AG08395 (cell line): ENCODE measurements at regions not wholly inside any gene's neighbourhood (a gene's known extent, or its start where the extent isn't known, plus 50 kb on each side); places are given as distances from the start of the nearest gene placed in this dataset.

Source experiments
- DNase-seq: peaks from one replicate; pipeline ENCODE4 v3.0.0; 2012; ENCODE audit warnings: mixed read lengths, low spot score

DNA sequence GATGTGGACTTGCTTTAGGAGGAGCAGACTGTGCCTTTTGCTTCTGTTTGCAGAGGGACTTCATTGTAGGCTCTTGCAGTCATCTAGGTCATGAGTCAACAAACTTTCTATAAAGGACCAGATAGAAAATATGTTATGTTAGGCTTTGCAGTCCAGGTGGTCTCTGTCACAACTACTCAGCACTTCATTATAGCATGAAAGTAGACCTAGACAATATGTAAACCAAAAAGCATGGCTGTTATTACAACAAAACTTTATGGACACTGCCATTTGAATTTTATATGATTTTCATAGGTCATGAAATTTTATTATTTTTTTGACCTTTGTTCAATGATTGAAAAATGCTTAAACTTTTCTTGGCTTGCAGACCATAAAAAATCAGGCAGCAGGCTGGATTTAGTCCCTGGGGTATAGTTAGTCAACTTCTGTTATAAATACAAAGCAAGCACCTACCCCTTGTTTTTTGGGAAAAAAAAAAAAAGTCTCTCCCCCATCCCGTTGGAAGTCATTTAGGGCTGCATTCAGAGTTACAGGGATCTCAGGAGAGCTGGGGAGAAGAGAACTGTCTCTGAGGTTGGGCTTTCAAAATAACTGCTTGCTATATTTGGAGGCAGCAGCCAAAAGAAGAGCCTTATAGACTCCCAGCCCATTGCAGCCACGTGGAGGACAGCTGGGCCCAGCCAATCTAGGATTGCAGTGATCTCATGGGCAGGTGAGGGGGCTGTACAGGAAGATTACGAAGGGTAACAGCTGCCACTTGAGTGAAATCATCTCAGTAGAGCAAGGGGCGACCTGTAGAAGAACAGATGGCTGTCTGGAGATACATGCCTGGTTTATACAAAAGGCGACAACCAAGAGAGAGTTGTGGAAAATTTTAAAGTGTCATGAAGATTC lies 136.6 kb upstream of the TNC start:
- DNase-seq = no peak

- no peak for DNase-seq
Measured at GRCh38 chr9:115261656-115262081, 143.7 kb upstream of the TNC start.

DNA sequence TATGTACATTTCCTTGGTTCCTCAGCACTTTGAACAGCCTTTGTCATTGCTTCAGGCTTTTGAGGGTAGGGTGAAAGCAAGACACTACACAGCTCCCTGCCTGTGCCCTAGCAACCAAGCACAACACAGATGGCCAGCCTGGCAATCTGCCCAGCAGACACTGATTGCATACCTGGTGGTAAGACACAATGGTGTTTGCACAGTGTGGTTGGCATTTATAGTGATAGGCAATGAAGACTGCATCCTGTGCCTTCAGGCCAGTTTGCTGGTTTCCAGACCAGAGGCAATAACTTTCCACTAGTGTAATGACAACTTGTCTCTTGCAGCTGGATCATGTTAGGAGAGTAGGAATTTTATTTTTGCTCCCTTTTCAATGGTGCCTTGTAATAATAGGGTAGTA lies 144.5 kb upstream of the TNC start:
- peak; percentile 67 for DNase-seq

- no peak for DNase-seq
Measured at GRCh38 chr9:115262952-115263351, 145.0 kb upstream of the TNC start.

DNA sequence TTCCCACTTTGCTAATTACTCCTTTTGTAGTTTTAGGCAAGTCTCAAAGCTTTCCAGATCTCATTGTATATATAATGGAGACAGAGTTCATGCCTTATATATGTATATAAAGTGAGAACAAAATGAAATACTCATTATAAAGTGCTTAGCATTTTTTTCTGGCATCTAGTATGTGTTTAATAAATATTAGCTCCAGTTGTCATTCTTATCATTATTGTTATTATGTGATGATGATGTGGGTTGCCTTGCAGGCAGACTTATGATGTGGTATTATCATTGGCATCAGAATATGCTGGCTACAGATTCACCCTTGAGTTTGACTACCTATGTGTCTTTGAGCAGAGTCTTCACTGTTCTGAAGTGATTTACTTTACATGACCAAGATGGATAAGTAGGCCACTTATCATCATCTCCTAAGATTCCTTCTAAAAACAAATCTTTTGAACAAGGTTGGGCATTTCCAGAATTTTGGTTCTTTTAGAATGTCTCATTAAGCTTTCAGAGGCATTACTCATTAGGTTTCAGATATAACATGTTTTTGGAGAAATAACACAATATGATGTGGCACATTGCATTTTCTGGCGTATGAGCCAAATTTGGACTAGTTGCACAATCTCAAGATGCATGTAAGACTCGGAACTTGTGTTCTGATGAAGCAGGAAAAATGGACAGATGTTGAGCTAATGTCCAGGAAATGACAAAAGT lies 145.6 kb upstream of the TNC start:
- DNase-seq = peak; percentile 46

DNA sequence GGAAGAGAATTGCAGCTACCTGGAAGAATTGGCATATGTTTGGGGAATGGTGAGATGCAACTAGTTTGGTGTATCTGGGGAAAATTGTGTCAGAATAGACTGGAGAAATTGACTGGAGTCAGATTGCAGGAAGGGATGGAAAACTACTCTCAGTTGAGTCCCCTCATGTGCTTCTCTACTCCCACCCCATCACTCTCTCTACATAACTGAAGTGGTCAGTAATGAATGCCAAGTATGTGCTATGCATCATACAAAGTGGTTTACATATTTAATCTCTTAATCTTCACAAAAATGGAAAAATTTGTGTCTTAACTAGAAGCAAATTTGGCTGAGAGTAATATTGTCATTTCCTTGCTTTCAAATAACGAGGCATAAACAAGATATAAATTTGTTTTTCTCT lies 146.4 kb upstream of the TNC start:
- peak; percentile 25 for DNase-seq

DNA sequence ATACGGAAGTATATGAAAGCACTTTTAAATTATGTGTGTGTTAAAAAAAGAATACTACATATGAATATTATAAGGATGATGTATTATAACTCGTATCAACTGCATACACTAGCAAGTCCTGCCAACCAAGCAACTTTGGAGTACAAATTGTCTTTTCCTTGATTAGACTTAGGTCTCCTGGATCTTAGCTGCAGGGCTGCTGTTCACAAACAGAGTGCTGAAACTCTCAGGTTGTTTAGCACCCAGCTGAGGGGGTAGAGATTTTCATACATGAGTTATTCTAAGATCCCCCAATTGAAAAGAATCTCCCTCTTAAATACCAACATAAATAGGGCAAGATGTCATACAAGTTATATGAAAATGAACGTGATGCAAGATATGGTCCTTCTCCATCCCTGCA lies 149.8 kb upstream of the TNC start:
- no peak for DNase-seq

- no peak for DNase-seq
Measured at GRCh38 chr9:115275753-115276152, 157.8 kb upstream of the TNC start.

DNA sequence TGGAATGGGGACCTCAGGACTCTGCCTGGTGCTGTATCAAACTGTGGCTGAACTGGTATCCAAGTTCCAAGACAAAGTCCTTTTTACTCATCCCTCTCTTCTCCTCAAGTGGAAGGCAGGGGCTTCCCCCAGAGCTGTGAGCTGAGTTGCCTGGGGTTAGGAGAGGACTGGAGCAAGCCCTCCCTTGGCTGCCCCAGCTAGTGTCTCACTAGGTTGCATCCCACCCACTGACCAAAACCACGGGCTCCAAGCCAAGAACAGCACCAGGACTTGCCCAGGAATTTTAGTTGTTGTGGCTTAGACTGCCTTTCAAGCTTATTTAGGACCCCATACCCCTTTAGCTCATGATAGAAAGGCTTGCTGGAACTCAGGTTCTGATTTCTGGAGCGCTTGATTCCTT lies 158.7 kb upstream of the TNC start:
- DNase-seq = no peak

DNA sequence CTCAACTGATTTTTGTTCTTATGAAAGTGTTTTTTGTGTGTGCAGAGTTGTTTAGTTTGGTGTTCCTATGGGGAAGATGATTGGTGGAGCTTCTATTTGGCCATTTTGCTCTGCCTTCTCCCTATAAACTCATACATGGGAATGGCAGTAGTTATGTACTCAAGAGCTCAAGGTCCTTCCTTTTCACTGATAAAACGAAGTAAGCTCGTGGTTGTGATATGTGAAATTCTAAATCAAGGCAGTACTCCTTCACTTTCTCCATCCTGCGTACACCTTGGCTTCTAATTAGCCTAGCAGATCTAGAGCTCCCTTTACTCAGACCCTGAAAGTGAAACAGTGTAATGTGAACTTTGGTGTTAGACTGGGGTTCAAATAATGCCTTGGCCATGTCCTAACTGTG lies 159.3 kb upstream of the TNC start:
- no peak for DNase-seq

DNA sequence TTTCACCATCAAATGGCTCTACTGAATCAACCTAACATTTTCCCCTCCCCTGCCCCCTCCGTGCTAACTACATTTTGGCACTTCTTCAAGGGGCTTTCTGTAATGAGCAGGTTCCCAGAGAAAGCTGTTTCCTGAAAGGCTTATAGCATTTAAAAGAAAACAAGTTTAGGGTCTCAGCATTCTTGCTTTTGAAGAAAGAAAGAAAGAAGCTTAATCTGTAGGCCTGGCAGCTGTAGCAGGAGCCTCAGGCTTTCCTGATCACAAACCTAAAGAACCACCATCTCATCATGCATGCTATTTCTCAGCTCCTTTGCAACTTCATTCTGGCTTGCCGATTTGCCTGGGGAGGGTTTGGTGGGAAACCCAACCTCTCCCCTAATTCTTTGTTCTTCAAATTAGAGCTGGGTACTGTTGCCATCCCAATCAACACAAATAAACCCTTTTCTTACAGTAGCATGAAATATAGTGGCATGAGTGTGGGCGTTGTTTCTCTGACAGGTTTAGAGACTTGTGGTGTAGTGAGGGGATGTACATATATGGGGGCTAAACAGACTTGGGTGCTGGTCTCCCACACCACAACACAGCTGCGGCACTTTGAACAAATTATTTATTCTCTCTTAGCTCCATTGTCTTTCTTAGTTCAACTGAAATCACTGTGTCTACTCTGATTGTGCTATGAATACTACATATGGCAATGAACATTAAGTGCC lies 160.5 kb upstream of the TNC start:
- DNase-seq = no peak

- DNase-seq = no peak
Measured at GRCh38 chr9:115283395-115283794, 165.4 kb upstream of the TNC start.

GRCh38 chr9:115285836-115286235 lies 167.9 kb upstream of the TNC start:
- DNase-seq = no peak

- DNase-seq = no peak
Measured at GRCh38 chr9:115286411-115286810, 168.5 kb upstream of the TNC start.

DNA sequence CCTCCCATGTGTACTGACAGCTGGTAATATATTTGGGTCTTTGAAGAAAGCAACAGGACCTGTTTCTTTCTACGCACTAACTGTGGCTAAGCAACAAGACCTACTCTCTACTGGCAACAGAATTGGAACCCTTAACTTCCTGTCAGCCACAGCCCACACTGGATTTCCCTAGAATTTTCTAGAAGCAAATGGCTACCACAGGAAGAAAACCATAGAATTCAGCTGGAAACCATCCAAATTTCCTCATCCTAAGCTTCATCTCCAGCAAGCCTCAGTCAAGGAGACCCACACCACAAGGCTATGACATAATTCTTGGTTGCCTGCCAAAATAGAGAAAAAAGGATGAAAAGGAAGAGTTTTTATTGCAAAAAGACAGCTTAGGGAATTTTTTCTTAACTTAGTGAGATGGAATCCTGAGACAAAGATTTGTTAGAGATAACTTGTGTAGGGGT lies 171.8 kb upstream of the TNC start:
- DNase-seq = no peak

DNA sequence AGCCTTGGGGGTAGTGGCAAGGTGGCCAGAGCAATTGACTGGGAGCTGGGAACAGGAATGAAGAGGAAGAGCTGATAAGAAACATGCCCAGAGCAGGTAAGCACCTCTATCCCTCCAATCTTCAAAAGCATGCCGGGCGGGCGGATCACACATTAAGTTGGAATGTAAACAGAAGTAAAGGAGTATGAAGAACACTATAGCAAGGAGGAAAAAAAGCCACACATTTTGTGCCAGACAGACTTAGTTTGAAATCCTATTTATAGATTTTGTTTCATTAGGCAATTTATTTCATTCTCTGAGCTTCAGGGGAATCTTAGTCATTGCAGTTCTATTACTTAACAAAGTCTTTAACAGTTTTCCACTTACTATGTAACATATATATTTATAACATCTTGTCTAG lies 173.9 kb upstream of the TNC start:
- no peak for DNase-seq

DNA sequence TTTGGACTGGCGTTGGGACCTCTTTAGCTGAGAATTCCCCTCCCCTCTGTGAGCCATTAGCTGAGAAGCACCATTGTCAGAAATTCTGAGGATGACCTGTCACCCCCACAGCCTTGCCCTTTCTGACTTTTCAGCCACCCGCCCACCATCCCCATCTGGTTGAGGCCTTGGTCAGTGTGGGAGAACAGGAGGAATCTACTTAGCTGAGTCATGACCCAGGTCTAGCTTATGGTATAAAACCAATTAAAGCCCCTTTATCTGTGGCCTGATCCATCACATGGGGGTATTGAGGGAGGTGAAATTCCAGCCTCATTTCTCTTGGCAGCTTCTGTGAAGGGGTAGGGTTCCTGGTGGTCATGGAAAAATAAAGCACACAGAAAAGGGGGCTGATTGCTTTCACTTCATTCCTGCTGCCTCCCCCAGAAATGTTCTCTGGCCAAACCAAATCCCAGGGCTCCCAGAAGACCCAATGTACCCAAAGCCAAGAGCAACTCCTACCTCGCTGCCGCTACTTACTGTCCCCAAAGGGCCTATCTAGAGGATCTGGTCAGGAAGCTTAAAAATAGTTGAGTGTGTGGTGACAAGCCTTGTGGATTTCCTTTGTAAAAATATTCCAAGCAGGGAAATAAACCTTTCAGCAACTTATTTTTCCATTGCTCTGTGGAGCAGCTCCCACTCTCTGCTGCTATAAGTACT lies 174.8 kb upstream of the TNC start:
- no peak for DNase-seq

DNA sequence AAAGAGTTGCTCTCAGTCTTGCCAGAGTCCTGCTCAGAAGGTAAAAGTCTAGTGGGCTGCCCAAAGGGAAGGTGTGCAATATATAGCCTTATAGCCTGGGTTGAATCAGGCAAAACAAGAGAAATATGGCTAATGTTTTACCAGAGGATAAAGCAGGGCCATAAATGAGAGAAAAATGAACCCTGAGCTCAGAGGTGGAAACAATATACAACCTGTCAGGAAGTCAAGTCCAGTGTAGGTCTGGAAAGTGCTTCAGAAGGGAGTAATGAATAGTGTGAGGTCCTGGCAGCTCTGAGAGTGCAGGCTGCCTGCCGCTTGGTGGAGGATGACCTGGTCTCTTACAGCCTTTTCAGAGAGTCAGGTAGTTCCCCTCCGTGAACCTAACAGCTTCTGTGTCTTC lies 177.8 kb upstream of the TNC start:
- DNase-seq = no peak

DNA sequence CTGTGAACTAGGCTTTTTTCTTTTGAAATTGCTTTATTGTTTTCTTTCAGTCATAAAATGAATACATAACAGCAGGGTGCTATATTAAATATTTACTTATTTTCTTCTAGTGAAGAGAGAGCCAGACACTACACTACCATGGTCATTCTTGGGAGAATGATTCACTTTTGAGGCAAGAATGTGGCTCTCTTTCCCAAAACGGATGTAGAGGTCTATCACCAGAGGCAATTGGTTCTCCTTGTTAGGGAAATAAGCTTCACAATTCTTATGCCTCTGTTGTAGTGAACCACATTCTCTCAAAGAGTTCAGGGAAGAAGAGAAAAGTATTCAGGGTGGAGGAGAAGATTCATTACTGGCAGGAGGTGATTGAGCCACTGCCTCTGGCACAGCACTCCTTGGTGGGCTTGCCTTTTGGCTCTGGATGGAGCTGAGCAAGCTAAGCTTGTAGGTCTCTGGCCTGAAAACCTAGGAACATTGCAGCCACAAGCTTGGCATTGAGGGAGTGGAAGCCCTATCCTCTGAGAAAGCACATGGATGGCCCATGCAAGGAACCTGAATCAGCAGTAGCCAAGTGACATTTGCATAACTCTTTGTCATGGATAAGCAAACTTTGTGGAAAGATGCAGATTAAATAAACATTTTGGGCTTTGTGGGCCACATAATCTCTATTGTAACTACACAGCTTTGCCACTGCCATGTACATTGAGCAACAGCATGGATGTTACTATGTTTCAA lies 179.0 kb upstream of the TNC start:
- peak; percentile 31 for DNase-seq

DNA sequence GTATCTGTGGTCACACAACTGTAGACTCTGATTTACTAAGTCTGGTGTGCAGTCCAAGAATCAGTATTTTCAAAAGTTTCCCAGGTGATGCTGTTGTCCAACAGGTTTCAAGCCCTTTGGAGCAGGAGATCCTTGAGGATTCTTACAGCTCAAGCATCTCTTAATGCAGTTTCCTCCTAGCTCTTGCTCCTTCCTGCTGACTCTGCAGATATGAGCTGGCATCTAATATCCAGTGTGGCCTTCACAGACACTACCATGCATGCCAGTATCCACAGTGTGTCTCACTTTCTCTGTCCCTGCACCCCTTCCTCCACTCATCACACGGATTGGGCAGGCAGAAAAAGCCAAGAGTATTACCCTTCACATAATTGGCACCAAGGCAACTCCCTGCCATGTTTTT lies 182.2 kb upstream of the TNC start:
- DNase-seq = no peak

- DNase-seq = no peak
Measured at GRCh38 chr9:115300874-115301273, 182.9 kb upstream of the TNC start.
